Neural cell (in vitro differentiated cells): ENCODE measurements at regions not wholly inside any gene's neighbourhood (a gene's known extent, or its start where the extent isn't known, plus 50 kb on each side); places are given as distances from the start of the nearest gene placed in this dataset.

ENCODE experiments used
- CTCF ChIP-seq: fragments of 450-650 bp; IDR thresholded peaks from 2 replicates; pipeline ENCODE4 v1.5.1; 2014; ENCODE audit warnings: antibody characterized with exemption, mild to moderate bottlenecking, moderate library complexity; ENCODE audit not compliant: poor library complexity, severe bottlenecking
- EP300 ChIP-seq: fragments of 450-650 bp; conservative IDR thresholded peaks from 2 replicates; pipeline ENCODE4 v1.6.1; 2014; ENCODE audit warnings: antibody characterized with exemption, mild to moderate bottlenecking, moderate library complexity; ENCODE audit not compliant: poor library complexity, severe bottlenecking
- EZH2 ChIP-seq: fragments of 200-600, 300-800 bp; shearing (Covaris generic), sonication (generic); IDR thresholded peaks from 2 replicates; pipeline ENCODE4 v1.6.1; 2014; ENCODE audit warnings: antibody characterized with exemption, low read length, borderline replicate concordance, mild to moderate bottlenecking; ENCODE audit not compliant: insufficient read depth, poor library complexity, severe bottlenecking
- REST ChIP-seq: IDR thresholded peaks from 2 replicates; pipeline ENCODE4 v1.6.1; 2012; ENCODE audit warnings: borderline replicate concordance

DNA sequence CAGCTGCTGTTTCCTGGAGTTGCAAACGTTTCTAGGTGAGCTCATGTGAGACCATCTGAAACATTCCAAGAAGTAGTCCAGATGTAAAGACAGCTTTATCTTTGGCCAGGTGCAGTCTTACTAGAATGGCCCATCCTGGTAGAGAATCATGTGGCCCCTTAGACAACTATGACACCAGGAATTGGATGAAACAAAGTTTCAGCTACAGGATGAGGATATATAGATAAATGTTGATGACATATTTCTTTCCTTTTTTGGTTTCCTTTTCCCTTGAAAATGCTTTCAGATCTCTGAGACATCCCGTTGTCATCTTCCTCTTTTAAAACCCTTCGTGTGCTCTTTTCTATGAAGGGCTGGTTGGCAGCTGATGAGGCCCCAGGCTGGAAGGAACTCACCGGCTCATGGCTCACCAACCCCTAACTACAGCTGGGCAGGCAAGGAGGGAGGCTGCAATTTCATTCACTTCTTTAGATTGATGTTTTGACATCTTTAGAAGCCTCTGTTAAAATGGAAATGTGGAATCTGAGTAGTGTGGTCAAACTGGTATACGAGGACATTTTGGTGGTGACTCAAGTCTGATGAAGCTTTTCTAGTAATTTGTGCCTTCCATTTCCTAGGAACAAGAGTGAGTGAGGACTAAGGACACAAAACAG is 167.9 kb upstream of the TNFAIP3 start:
- TF ChIP-seq EP300 (no peak), CTCF (no peak), EZH2 (no peak), REST (no peak)
